ENCODE measurements at regions not wholly inside any gene's neighbourhood (a gene's known extent, or its start where the extent isn't known, plus 50 kb on each side); places are given as distances from the start of the nearest gene placed in this dataset.
"Not testable (repeated sequence)": the region's sequence is repeated elsewhere in the genome, so short reads cannot be mapped to it uniquely, and the experiment has no call there.

- 32 to 35% methylated on average over 9 of the region's 9 CpGs for WGBS, 2 donors
- H3K9me3 ChIP-seq: no peaks in the 10 kb centered on the region
- ATAC-seq: no peak
- H3K4me1 ChIP-seq: no peaks in the 10 kb centered on the region
- TF ChIP-seq POLR2A (IDR thresholded peaks at IDR 0.05): no peak
- TF ChIP-seq, protein P1, sequence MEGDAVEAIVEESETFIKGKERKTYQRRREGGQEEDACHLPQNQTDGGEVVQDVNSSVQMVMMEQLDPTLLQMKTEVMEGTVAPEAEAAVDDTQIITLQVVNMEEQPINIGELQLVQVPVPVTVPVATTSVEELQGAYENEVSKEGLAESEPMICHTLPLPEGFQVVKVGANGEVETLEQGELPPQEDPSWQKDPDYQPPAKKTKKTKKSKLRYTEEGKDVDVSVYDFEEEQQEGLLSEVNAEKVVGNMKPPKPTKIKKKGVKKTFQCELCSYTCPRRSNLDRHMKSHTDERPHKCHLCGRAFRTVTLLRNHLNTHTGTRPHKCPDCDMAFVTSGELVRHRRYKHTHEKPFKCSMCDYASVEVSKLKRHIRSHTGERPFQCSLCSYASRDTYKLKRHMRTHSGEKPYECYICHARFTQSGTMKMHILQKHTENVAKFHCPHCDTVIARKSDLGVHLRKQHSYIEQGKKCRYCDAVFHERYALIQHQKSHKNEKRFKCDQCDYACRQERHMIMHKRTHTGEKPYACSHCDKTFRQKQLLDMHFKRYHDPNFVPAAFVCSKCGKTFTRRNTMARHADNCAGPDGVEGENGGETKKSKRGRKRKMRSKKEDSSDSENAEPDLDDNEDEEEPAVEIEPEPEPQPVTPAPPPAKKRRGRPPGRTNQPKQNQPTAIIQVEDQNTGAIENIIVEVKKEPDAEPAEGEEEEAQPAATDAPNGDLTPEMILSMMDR (IDR thresholded peaks at IDR 0.05): no peak
- H3K27ac ChIP-seq: no peak overlapping the region
- no peak overlapping the region for H3K4me3 ChIP-seq
- no peaks in the 10 kb centered on the region for H3K27me3 ChIP-seq
- DNase-seq: no peak
- intact Hi-C loops (cut with DNase I): no loop called here
- H3K36me3 ChIP-seq (replicated peaks in 1 of 2; ENCODE audit: insufficient read depth in 1 of 2, low read depth in 2 of 2): no peaks in the 10 kb centered on the region
Observed at GRCh38 chr5:87524217-87524616, 111.5 kb upstream of the CCNH start.

DNA sequence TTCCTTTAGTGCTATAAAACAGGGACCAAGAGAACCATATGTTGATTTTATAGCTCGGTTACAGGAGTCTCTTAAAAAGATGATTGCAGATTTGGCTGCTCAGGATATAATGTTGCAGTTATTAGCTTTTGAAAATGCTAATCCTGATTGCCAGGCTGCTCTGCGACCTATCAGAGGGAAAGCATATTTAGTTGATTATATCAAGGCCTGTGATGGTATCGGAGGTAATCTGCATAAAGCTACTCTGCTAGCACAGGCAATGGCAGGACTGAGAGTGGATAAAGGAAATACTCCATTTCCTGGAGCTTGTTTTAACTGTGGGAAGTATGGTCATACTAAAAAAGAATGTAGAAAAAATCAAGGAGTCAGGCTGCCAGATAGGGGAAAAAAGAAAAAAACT is 99.0 kb upstream of the CCNH start:
- H3K27me3 ChIP-seq; H3K4me3 ChIP-seq; H3K36me3 ChIP-seq (replicated peaks in 1 of 2; ENCODE audit: insufficient read depth in 1 of 2, low read depth in 2 of 2); intact Hi-C loops (cut with DNase I); H3K4me1 ChIP-seq; H3K9me3 ChIP-seq; H3K27ac ChIP-seq; ATAC-seq; DNase-seq: not testable (repeated sequence)
- 44 to 58% methylated on average over 3 of the region's 3 CpGs for WGBS, 2 donors

DNA sequence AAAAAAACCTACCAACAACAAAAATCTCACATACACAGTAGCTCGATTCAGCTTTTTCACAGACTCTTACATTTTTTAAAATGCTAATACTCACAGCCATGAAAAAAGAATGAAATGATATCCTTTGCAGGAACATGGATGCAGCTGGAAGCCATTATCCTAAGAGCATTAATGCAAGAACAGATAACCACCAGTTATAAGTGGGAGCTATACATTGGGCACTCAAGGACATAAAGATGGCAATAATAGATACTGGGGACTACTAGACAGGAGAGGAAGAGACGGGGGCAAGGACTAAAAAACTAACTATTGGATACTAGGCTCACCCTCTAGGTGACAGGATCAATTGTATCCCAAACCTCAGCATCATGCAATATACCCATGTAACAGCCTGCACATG is 90.3 kb upstream of the CCNH start:
- ATAC-seq (no peak), DNase-seq (no peak)
- Histone ChIP-seq H3K9me3 (no peaks in the 10 kb centered on the region), H3K4me1 (no peaks in the 10 kb centered on the region), H3K27ac (no peak overlapping the region), H3K4me3 (no peak overlapping the region), H3K36me3 (replicated peaks in 1 of 2; ENCODE audit: insufficient read depth in 1 of 2, low read depth in 2 of 2) (no peaks in the 10 kb centered on the region), H3K27me3 (no peaks in the 10 kb centered on the region)
- TF ChIP-seq POLR2A (IDR thresholded peaks at IDR 0.05): no peak
- TF ChIP-seq, protein P1 (IDR thresholded peaks at IDR 0.05): no peak
- intact Hi-C loops (cut with DNase I): no loop called here
- 33 to 42% methylated on average over 2 of the region's 2 CpGs for WGBS, 2 donors

DNA sequence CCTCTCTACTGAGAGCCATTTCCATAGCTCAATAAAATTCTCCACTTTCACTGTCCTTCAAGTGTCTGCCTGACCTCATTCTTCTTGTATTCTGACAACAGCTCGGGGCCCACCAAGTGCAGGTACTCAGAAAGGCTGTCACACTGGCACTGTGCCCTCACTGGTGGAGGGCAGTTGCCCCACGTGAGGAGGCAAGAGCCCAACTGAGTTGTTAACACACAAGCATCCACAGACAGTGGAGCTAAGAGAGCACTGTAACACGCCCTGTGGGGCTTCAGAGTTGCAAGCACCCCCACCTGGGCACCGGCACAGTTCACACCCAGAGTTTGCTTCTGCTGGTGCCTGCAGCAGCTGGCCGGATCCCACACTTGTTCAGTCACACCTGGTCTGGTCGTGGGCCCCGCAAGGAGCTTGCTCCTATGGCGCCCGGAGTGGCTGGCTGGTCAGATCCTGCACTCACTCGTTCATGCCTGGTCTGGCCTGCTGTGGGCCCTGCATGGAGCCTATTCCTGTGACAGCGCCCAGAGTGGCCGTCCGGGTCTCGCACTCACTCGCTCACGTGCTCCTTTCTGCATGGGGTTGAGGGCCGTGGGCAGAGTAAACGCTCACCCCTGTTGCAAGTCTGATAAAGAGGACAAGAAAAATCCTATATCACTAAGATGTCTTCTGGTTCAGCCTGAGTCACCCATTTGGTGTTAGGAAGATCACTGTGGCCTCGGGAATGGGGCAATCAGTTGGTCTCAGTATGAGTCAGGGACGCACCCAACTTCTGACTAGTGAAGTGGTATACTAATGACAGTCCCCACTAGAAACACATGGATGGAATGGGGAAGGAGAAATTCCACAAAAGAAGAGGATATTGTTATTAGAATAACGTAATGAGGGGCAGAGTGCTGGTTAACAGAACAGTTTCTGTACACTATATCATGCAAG is 87.0 kb upstream of the CCNH start:
- ATAC-seq (no peak), DNase-seq (no peak)
- intact Hi-C loops (cut with DNase I): no loop called here
- Histone ChIP-seq H3K36me3 (replicated peaks in 1 of 2; ENCODE audit: insufficient read depth in 1 of 2, low read depth in 2 of 2) (no peaks in the 10 kb centered on the region), H3K4me1 (no peaks in the 10 kb centered on the region), H3K9me3 (peaks cover 0 to 5% (median 4%) of the 10 kb centered on the region in 3 donors), H3K27ac (no peak overlapping the region), H3K27me3 (no peaks in the 10 kb centered on the region), H3K4me3 (no peak overlapping the region)
- WGBS, 2 donors: 59 to 65% methylated on average over 7 to 21 of the region's 21 CpGs
- TF ChIP-seq POLR2A (IDR thresholded peaks at IDR 0.05): no peak
- TF ChIP-seq, protein P1 (IDR thresholded peaks at IDR 0.05): no peak

Data from body of pancreas (tissue), 4 donors.